DND-41 (cell line): ENCODE measurements at regions not wholly inside any gene's neighbourhood (a gene's known extent, or its start where the extent isn't known, plus 50 kb on each side); places are given as distances from the start of the nearest gene placed in this dataset.

Source experiments
- ATAC-seq: fragments of 200-7000 bp; cut with Tn5 transposase; 3 replicates; pipeline ENCODE4 v1.9.1; 2021; ENCODE audit warnings: low read depth; ENCODE audit not compliant: insufficient read depth
- DNase-seq: peaks from one replicate; pipeline ENCODE4 v3.0.0-alpha.2; 2020
- H2AFZ ChIP-seq: 2 replicates; pipeline ENCODE4 v1.6.0; 2012; ENCODE audit warnings: low read depth, low read length
- H3K27ac ChIP-seq: 2 replicates; pipeline ENCODE4 v1.5.1; 2012; ENCODE audit warnings: low read length, inconsistent platforms
- H3K27me3 ChIP-seq: fragments of 200-600 bp; sonication (generic); 2 replicates; pipeline ENCODE4 v1.6.0; 2012; ENCODE audit warnings: low read length, mild to moderate bottlenecking, inconsistent platforms; ENCODE audit not compliant: insufficient read depth, poor library complexity
- H3K36me3 ChIP-seq: 2 replicates; pipeline ENCODE4 v1.5.1; 2012; ENCODE audit warnings: low read length, inconsistent platforms; ENCODE audit not compliant: insufficient read depth
- H3K4me1 ChIP-seq: 2 replicates; pipeline ENCODE4 v1.5.1; 2012; ENCODE audit warnings: mild to moderate bottlenecking, low read length; ENCODE audit not compliant: insufficient read depth
- H3K4me2 ChIP-seq: 2 replicates; pipeline ENCODE4 v1.6.0; 2012; ENCODE audit warnings: mild to moderate bottlenecking, moderate library complexity, low read length, inconsistent platforms; ENCODE audit not compliant: insufficient read depth
- H3K4me3 ChIP-seq, 2 experiments: fragments of 200-600 bp in 1 of 2; shearing (Covaris generic) in 1 of 2; 2 replicates each; pipeline ENCODE4 v1.5.1; 2012 to 2016; ENCODE audit warnings: inconsistent platforms in 2 of 2, low read length in 2 of 2, mild to moderate bottlenecking in 2 of 2, low read depth in 1 of 2, moderate library complexity in 1 of 2
- H3K79me2 ChIP-seq: 2 replicates; pipeline ENCODE4 v1.6.0; 2012; ENCODE audit warnings: low read length, inconsistent platforms; ENCODE audit not compliant: insufficient read depth
- H3K9ac ChIP-seq: 2 replicates; pipeline ENCODE4 v1.6.0; 2012; ENCODE audit warnings: low read depth, mild to moderate bottlenecking, inconsistent platforms, low read length, moderate library complexity
- H3K9me3 ChIP-seq: 2 replicates; pipeline ENCODE4 v1.5.1; 2012; ENCODE audit warnings: low read length, moderate library complexity, mild to moderate bottlenecking, inconsistent platforms; ENCODE audit not compliant: insufficient read depth, severe bottlenecking
- H4K20me1 ChIP-seq: 2 replicates; pipeline ENCODE4 v1.6.0; 2012; ENCODE audit warnings: low read length; ENCODE audit not compliant: insufficient read depth
- EZH2 ChIP-seq: IDR thresholded peaks from 3 replicates; pipeline ENCODE4 v1.6.1; 2012; ENCODE audit warnings: borderline replicate concordance, low read depth, mild to moderate bottlenecking, moderate library complexity, low read length, inconsistent platforms; ENCODE audit not compliant: severe bottlenecking
- TF ChIP-seq, protein P1 (sequence below): IDR thresholded peaks from 2 replicates; pipeline ENCODE4 v1.5.1; 2012; ENCODE audit warnings: borderline replicate concordance, low read length, moderate library complexity, mild to moderate bottlenecking; ENCODE audit not compliant: poor library complexity, severe bottlenecking; ENCODE audit errors: extremely low read depth

DNA sequence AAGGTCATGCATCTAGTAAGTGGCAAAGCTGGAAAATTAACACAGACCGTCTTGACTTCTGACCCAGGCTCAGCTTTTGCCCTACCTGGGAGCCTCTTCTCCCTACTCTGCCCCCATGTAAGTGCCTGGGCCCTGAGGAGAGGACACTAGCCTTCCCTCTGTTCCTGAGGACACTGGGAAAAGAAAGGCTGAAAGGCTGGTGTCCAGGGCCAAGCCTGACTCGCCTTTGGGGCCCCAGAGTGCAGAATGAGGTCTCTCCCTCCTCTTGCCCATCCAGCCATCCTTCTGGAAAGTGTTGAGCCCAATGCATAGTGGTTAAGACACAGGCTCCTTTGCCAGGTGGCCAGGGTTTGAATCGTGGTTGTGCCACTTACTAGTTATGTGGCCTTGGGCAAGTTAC is 91.5 kb downstream of the PJA1 start:
- no peak overlapping the region for H2AFZ ChIP-seq
- TF ChIP-seq, protein P1, sequence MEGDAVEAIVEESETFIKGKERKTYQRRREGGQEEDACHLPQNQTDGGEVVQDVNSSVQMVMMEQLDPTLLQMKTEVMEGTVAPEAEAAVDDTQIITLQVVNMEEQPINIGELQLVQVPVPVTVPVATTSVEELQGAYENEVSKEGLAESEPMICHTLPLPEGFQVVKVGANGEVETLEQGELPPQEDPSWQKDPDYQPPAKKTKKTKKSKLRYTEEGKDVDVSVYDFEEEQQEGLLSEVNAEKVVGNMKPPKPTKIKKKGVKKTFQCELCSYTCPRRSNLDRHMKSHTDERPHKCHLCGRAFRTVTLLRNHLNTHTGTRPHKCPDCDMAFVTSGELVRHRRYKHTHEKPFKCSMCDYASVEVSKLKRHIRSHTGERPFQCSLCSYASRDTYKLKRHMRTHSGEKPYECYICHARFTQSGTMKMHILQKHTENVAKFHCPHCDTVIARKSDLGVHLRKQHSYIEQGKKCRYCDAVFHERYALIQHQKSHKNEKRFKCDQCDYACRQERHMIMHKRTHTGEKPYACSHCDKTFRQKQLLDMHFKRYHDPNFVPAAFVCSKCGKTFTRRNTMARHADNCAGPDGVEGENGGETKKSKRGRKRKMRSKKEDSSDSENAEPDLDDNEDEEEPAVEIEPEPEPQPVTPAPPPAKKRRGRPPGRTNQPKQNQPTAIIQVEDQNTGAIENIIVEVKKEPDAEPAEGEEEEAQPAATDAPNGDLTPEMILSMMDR = no peak
- TF ChIP-seq EZH2 = no peak
- H4K20me1 ChIP-seq = no peaks in the 10 kb centered on the region
- ATAC-seq (no peak), DNase-seq (no peak)
- H3K9me3 ChIP-seq = no peaks in the 10 kb centered on the region
- H3K27me3 ChIP-seq = no peaks in the 10 kb centered on the region
- H3K79me2 ChIP-seq = no peaks in the 10 kb centered on the region
- H3K4me1 ChIP-seq = no peaks in the 10 kb centered on the region
- H3K9ac ChIP-seq = no peak overlapping the region
- no peak overlapping the region for H3K4me3 ChIP-seq
- no peak overlapping the region for H3K27ac ChIP-seq
- H3K36me3 ChIP-seq = no peaks in the 10 kb centered on the region
- H3K4me2 ChIP-seq = no peak overlapping the region

DNA sequence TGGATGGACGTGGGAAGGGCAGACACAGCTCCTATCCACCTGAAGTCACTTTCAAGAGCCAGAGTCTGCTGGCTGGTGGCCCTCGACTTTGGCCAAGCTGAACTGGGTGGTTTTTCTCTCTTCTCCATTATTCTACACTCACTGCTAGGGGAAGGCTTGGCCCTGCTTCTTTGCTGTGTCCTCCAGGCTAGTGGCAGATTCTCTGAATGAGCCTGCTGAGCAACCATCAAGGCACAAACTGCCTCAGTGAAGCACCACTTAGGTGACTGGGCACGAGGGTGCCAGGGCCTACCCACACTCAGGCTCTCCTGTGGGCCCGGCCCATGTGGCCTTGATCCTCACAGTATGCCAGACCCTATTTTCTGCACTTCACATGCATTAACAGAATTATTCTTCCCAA is 92.0 kb downstream of the PJA1 start:
- H4K20me1 ChIP-seq = no peaks in the 10 kb centered on the region

DNA sequence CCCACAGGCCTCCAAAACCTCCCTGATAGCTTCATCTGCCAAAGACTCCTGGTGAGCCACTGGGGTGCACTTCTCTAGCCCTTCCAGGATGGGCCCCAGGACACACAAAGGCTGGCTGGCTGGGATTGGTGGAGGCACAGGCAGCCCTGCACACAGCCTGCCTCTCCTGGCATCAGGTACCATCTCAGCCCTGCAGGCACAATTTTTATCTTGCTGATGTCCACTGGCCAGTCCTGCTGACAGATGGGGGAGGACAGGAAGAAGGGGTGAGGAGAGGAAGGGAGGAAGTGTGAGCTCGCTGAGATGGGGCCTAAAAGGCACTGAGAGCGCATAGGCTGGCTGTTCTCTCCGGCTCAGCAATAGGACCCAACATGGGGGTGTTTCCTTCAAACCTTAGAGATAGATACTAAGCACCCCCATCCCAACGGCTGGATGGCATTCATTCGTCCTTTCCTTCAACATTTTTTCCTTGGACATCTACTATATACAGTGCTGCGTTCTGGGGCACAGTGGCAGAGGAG is 92.7 kb downstream of the PJA1 start:
- DNase-seq (no peak), ATAC-seq (no peak)
- no peak overlapping the region for H2AFZ ChIP-seq
- no peak overlapping the region for H3K4me3 ChIP-seq
- TF ChIP-seq, protein P1 = no peak
- no peak for TF ChIP-seq EZH2
- H3K4me1 ChIP-seq = no peaks in the 10 kb centered on the region
- no peaks in the 10 kb centered on the region for H3K27me3 ChIP-seq
- no peak overlapping the region for H3K27ac ChIP-seq
- H3K9ac ChIP-seq = no peak overlapping the region
- H3K79me2 ChIP-seq = no peaks in the 10 kb centered on the region
- H3K4me2 ChIP-seq = no peak overlapping the region
- no peaks in the 10 kb centered on the region for H4K20me1 ChIP-seq
- H3K9me3 ChIP-seq = no peaks in the 10 kb centered on the region
- no peaks in the 10 kb centered on the region for H3K36me3 ChIP-seq

More for the DNA sequence above, 92.0 kb downstream of the PJA1 start:
- Histone ChIP-seq H3K9ac (no peak overlapping the region), H3K27me3 (no peaks in the 10 kb centered on the region), H3K27ac (no peak overlapping the region), H3K79me2 (no peaks in the 10 kb centered on the region), H3K9me3 (no peaks in the 10 kb centered on the region), H3K4me3 (no peak overlapping the region), H3K36me3 (no peaks in the 10 kb centered on the region), H2AFZ (no peak overlapping the region), H3K4me1 (no peaks in the 10 kb centered on the region), H3K4me2 (no peak overlapping the region)
- TF ChIP-seq, protein P1 = no peak
- no peak for TF ChIP-seq EZH2
- DNase-seq = no peak
- ATAC-seq = no peak
